PC-3 (cell line): ENCODE measurements at regions not wholly inside any gene's neighbourhood (a gene's known extent, or its start where the extent isn't known, plus 50 kb on each side); places are given as distances from the start of the nearest gene placed in this dataset.

Experiments used
- ATAC-seq: fragments of 200-7000 bp; cut with Tn5 transposase; 2 replicates; pipeline ENCODE4 v1.9.1; 2020; ENCODE audit warnings: mild to moderate bottlenecking, moderate library complexity
- BruUV-seq: library from RNA; stranded (reverse); fragments of 400-500 nt; replicated peaks from 2 replicates; lab custom pipeline; 2021; lab: Mats Ljungman, UMichigan
- CTCF ChIA-PET: fragments of 300-600 bp; sonication (Branson Sonifier 250); formaldehyde crosslinking; loops from one replicate; lab custom pipeline; 2022; ENCODE audit warnings: antibody characterized with exemption; lab: Charles Lee
- POLR2A ChIA-PET: fragments of 300-600 bp; sonication (Branson Sonifier 250); formaldehyde crosslinking; loops from one replicate; lab custom pipeline; 2022; ENCODE audit warnings: antibody characterized with exemption; ENCODE audit not compliant: unreplicated experiment; lab: Charles Lee
- DNase-seq: peaks from one replicate; pipeline ENCODE4 v3.0.0-alpha.2; 2015
- H2AFZ ChIP-seq: fragments of 300-600 bp; sonication (generic); 2 replicates; pipeline ENCODE4 v1.6.0; 2016; ENCODE audit warnings: antibody characterized with exemption, low read length
- H3F3A ChIP-seq: fragments of 300-600 bp; sonication (generic); one replicate; pipeline ENCODE4 v1.6.0; 2017; ENCODE audit warnings: antibody characterized with exemption, low read length, control low read depth, mild to moderate bottlenecking; ENCODE audit not compliant: unreplicated experiment
- H3K27ac ChIP-seq: fragments of 300-600 bp; sonication (generic); 2 replicates; pipeline ENCODE4 v1.5.1; 2016; ENCODE audit warnings: mild to moderate bottlenecking, low read length
- H3K27me3 ChIP-seq: fragments of 300-600 bp; sonication (generic); 2 replicates; pipeline ENCODE4 v1.6.1; 2016; ENCODE audit warnings: low read length, mixed read lengths
- H3K36me3 ChIP-seq: fragments of 300-600 bp; sonication (generic); 2 replicates; pipeline ENCODE4 v1.6.1; 2016; ENCODE audit warnings: low read depth, mixed run types, low read length, mixed read lengths
- H3K4me1 ChIP-seq: fragments of 300-600 bp; sonication (generic); 2 replicates; pipeline ENCODE4 v1.5.1; 2016; ENCODE audit warnings: low read length; ENCODE audit not compliant: insufficient read depth
- H3K4me2 ChIP-seq: fragments of 300-600 bp; sonication (generic); 2 replicates; pipeline ENCODE4 v1.6.0; 2016; ENCODE audit warnings: low read length
- H3K4me3 ChIP-seq: fragments of 300-600 bp; sonication (generic); 2 replicates; pipeline ENCODE4 v1.5.1; 2016; ENCODE audit warnings: mild to moderate bottlenecking, low read length, mixed read lengths
- H3K79me2 ChIP-seq: fragments of 300-600 bp; sonication (generic); 2 replicates; pipeline ENCODE4 v1.6.1; 2017; ENCODE audit warnings: low read length, mixed read lengths
- H3K9ac ChIP-seq: fragments of 300-600 bp; sonication (generic); 2 replicates; pipeline ENCODE4 v1.6.0; 2016; ENCODE audit warnings: mild to moderate bottlenecking, low read length
- H3K9me2 ChIP-seq: fragments of 300-600 bp; sonication (generic); replicated peaks from 2 replicates; pipeline ENCODE4 v1.6.1; 2016; ENCODE audit warnings: mixed run types, low read length, mixed read lengths
- H3K9me3 ChIP-seq: fragments of 300-600 bp; sonication (generic); 2 replicates; pipeline ENCODE4 v1.6.1; 2016; ENCODE audit warnings: low read length, mixed read lengths
- H4K20me1 ChIP-seq: fragments of 300-600 bp; sonication (generic); 2 replicates; pipeline ENCODE4 v1.6.1; 2016; ENCODE audit warnings: low read length, mixed read lengths
- CTCF ChIP-seq: fragments of 300-600 bp; sonication (generic); conservative IDR thresholded peaks from 2 replicates; pipeline ENCODE4 v1.5.1; 2017; ENCODE audit warnings: antibody characterized with exemption, low read depth, mild to moderate bottlenecking, low read length
- EZH2 ChIP-seq: fragments of 300-600 bp; sonication (generic); IDR thresholded peaks from one replicate; pipeline ENCODE4 v1.6.1; 2017; ENCODE audit warnings: antibody characterized with exemption, mild to moderate bottlenecking, low read length; ENCODE audit not compliant: unreplicated experiment
- EZH2phosphoT487 ChIP-seq: fragments of 300-600 bp; sonication (generic); IDR thresholded peaks from 2 replicates; pipeline ENCODE4 v1.6.1; 2018; ENCODE audit warnings: mild to moderate bottlenecking, antibody characterized with exemption, low read length, borderline replicate concordance
- intact Hi-C: fragments of 100-400 bp; cut with micrococcal nuclease; formaldehyde crosslinking; loops from 2 replicates; pipeline ENCODE4 v1.9.0; 2023

DNA sequence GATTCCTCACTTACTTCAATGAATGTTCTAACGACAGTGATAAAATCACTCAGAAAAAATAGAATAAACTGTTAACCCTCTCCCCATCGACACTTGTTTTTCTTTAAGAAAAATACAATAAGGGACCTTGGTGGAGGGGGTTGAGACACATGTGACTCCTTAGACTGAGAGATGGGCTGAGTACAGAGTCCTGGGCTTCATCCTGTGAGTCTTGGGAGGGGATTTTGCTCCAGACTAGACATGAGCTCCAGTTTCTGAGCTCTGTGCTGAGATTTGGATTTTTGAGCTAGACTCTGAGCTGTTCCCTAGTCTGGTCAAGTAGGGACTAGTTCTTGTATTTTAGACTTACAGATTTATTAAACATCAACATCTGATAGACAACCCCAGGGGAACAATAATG is 241.5 kb upstream of the MVB12B start:
- POLR2A ChIA-PET, result no interaction called here
- no peak for DNase-seq
- BruUV-seq, result no TSS peak

GRCh38 chr9:126088336-126088735 is 238.3 kb upstream of the MVB12B start:
- ChIA-PET CTCF (no interaction called here), POLR2A (no interaction called here)
- TF ChIP-seq EZH2phosphoT487, result no peak
- no peak overlapping the region for H2AFZ ChIP-seq
- H3F3A ChIP-seq, result no peaks in the 10 kb centered on the region
- ATAC-seq (no peak), DNase-seq (no peak)
- H3K36me3 ChIP-seq, result no peaks in the 10 kb centered on the region
- no peak overlapping the region for H3K9ac ChIP-seq
- no peak overlapping the region for H3K4me2 ChIP-seq
- no peaks in the 10 kb centered on the region for H3K9me2 ChIP-seq
- no TSS peak for BruUV-seq
- no peaks in the 10 kb centered on the region for H4K20me1 ChIP-seq
- H3K9me3 ChIP-seq, result no peaks in the 10 kb centered on the region
- no peak overlapping the region for H3K4me3 ChIP-seq
- H3K79me2 ChIP-seq, result no peaks in the 10 kb centered on the region
- H3K27ac ChIP-seq, result no peak overlapping the region
- intact Hi-C loops, result no loop called here
- no peaks in the 10 kb centered on the region for H3K27me3 ChIP-seq
- H3K4me1 ChIP-seq, result no peaks in the 10 kb centered on the region

More for the DNA sequence above, 241.5 kb upstream of the MVB12B start:
- Histone ChIP-seq H3K27ac (no peak overlapping the region), H3K4me3 (no peak overlapping the region), H3F3A (no peaks in the 10 kb centered on the region), H2AFZ (no peak overlapping the region), H3K79me2 (no peaks in the 10 kb centered on the region), H3K36me3 (no peaks in the 10 kb centered on the region), H3K4me1 (no peaks in the 10 kb centered on the region), H3K9me2 (no peaks in the 10 kb centered on the region), H3K9me3 (no peaks in the 10 kb centered on the region), H3K27me3 (0 out of 2 replicates have a peak, but pooled peaks cover 3% of the 10 kb centered on the region), H3K4me2 (no peak overlapping the region), H4K20me1 (no peaks in the 10 kb centered on the region), H3K9ac (no peak overlapping the region)
- CTCF ChIA-PET, result no interaction called here
- TF ChIP-seq EZH2phosphoT487 (no peak), EZH2 (no peak), CTCF (no peak)
- intact Hi-C loops, result no loop called here
- ATAC-seq, result no peak

DNA sequence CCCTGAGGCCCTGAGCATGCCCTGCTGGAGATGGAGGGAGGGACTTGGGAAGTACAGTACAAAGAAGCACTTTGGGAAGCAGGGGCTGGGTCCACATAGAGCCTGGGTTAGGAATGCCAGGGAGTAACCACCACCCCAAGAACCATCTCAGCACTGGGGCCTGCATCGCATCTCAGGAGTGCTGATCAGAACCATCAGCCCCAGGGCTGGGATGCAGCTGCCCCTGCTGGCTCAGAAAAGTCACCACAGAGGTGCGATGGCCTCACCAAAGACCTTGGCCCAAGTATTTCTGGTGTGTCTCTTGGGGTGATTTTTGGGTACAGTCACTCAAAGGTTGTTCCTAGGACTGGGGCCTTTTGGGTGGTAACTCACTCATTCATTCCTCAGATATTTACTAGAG is 236.8 kb upstream of the MVB12B start:
- Histone ChIP-seq H3K4me2 (no peak overlapping the region), H3K9ac (no peak overlapping the region), H3K9me2 (no peaks in the 10 kb centered on the region), H3K4me1 (no peaks in the 10 kb centered on the region), H4K20me1 (no peaks in the 10 kb centered on the region), H3K27ac (no peak overlapping the region), H3F3A (no peaks in the 10 kb centered on the region), H2AFZ (no peak overlapping the region), H3K9me3 (no peaks in the 10 kb centered on the region), H3K79me2 (no peaks in the 10 kb centered on the region), H3K27me3 (no peaks in the 10 kb centered on the region), H3K36me3 (no peaks in the 10 kb centered on the region), H3K4me3 (no peak overlapping the region)
- no TSS peak for BruUV-seq
- TF ChIP-seq EZH2 (no peak), EZH2phosphoT487 (no peak), CTCF (no peak)
- no peak for ATAC-seq
- POLR2A ChIA-PET, result no interaction called here
- DNase-seq, result no peak
- CTCF ChIA-PET, result no interaction called here
- intact Hi-C loops, result no loop called here
